OCI-LY7 (cell line): ENCODE measurements at regions not wholly inside any gene's neighbourhood (a gene's known extent, or its start where the extent isn't known, plus 50 kb on each side); places are given as distances from the start of the nearest gene placed in this dataset.

Experiments
- EZH2phosphoT487 ChIP-seq: fragments of 200-600 bp; sonication (generic); IDR thresholded peaks from 2 replicates; pipeline ENCODE4 v1.6.1; 2018; ENCODE audit warnings: low read depth, borderline replicate concordance, mild to moderate bottlenecking, mixed run types, antibody characterized with exemption, low read length, moderate library complexity, mixed read lengths
- TF ChIP-seq, protein P1 (sequence below): fragments of 200-600 bp; sonication (generic); conservative IDR thresholded peaks from 2 replicates; pipeline ENCODE4 v1.5.1; 2014; ENCODE audit warnings: mild to moderate bottlenecking, antibody characterized with exemption, low read length, moderate library complexity, mixed read lengths

- TF ChIP-seq, protein P1, sequence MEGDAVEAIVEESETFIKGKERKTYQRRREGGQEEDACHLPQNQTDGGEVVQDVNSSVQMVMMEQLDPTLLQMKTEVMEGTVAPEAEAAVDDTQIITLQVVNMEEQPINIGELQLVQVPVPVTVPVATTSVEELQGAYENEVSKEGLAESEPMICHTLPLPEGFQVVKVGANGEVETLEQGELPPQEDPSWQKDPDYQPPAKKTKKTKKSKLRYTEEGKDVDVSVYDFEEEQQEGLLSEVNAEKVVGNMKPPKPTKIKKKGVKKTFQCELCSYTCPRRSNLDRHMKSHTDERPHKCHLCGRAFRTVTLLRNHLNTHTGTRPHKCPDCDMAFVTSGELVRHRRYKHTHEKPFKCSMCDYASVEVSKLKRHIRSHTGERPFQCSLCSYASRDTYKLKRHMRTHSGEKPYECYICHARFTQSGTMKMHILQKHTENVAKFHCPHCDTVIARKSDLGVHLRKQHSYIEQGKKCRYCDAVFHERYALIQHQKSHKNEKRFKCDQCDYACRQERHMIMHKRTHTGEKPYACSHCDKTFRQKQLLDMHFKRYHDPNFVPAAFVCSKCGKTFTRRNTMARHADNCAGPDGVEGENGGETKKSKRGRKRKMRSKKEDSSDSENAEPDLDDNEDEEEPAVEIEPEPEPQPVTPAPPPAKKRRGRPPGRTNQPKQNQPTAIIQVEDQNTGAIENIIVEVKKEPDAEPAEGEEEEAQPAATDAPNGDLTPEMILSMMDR = no peak
- no peak for TF ChIP-seq EZH2phosphoT487
Observed at GRCh38 chr3:191593486-191593885, 132.5 kb downstream of the PYDC2 start.
